Thyroid gland (tissue), 4 donors: ENCODE measurements at regions not wholly inside any gene's neighbourhood (a gene's known extent, or its start where the extent isn't known, plus 50 kb on each side); places are given as distances from the start of the nearest gene placed in this dataset.

Experiments used
- DNase-seq, 2 donors: peaks; one replicate each; pipeline ENCODE4 v3.0.0-alpha.2; 2019
- H3K27ac ChIP-seq, 3 donors: fragments of 200-600 bp; sonication (generic); 1 replicate in 2 of 3; 2 replicates in 1 of 3; pipeline ENCODE4 v1.5.1; 2016 to 2019; ENCODE audit warnings: mild to moderate bottlenecking in 1 of 3, moderate library complexity in 1 of 3
- H3K27me3 ChIP-seq: fragments of 200-600 bp; sonication (generic); one replicate; pipeline ENCODE4 v1.5.1; 2019
- H3K36me3 ChIP-seq, 2 donors: fragments of 200-600 bp; sonication (generic); one replicate each; pipeline ENCODE4 v1.5.1; 2016 to 2019
- H3K4me1 ChIP-seq, 2 donors: fragments of 200-600 bp; sonication (generic); one replicate each; pipeline ENCODE4 v1.5.1; 2017 to 2019
- H3K4me3 ChIP-seq, 3 donors: fragments of 200-600 bp; sonication (generic); replicated peaks in 1 of 3; 1 replicate in 2 of 3; 2 replicates in 1 of 3; pipeline ENCODE4 v1.5.1; 2016; ENCODE audit warnings: mild to moderate bottlenecking in 1 of 3
- H3K9me3 ChIP-seq: fragments of 200-600 bp; sonication (generic); one replicate; pipeline ENCODE4 v1.5.1; 2017
- POLR2A ChIP-seq, 2 donors: fragments of 450-650 bp; IDR thresholded peaks; one replicate each; pipeline ENCODE4 v1.6.1; 2017; ENCODE audit warnings: antibody characterized with exemption in 2 of 2, mild to moderate bottlenecking in 2 of 2, moderate library complexity in 1 of 2
- WGBS, 2 donors: methylation state at CpG; one replicate each; pipeline ENCODE4 v1.1.5; 2017; 5-methylcytosine and 5-hydroxymethylcytosine counted together
- intact Hi-C: fragments of 100-400 bp; cut with DNase I; formaldehyde crosslinking; loops from one replicate; pipeline ENCODE4 v1.15.1; 2023
- TF ChIP-seq, protein P1 (sequence below), 6 experiments: fragments of 200-600 bp in 3 of 6; fragments of 450-650 bp in 3 of 6; sonication (generic) in 3 of 6; IDR thresholded peaks; one replicate each; pipeline ENCODE4 v1.5.1; 2016 to 2019; ENCODE audit warnings: antibody characterized with exemption in 6 of 6, mild to moderate bottlenecking in 2 of 6, inconsistent platforms in 1 of 6, moderate library complexity in 1 of 6

- intact Hi-C loops, result no loop called here
- DNase-seq, result no peak
- H3K27ac ChIP-seq, result no peak overlapping the region
These were observed 301.6 kb upstream of the DDX53 start for GRCh38 chrX:22698151-22698550.

DNA sequence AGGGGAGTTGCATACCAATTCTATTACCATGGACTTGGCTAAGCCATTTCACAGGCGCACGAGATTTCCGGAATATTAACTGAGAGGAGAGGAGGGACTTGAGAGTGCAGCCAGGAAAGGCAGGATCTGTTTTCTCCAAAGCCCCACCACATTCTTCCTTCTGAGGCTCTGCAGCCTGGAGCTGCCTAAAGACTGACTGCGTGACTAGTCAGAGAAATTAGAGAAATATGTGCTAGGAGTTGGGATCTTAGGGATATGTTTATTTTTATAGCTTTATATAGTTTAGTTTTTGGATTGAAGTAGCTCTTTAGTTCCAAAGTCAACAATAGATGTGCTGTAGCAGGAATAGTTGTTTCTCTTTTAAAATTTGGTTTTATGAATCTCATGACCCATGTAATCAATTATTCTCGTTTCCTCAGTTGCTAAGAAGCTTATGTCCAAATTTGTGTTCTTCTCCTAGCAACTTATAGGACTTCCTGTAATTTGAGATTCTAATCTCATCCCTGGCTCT is 300.1 kb upstream of the DDX53 start:
- Histone ChIP-seq H3K36me3 (no peaks in the 10 kb centered on the region), H3K4me3 (no peak overlapping the region), H3K27me3 (no peaks in the 10 kb centered on the region), H3K27ac (no peak overlapping the region), H3K4me1 (no peaks in the 10 kb centered on the region), H3K9me3 (no peaks in the 10 kb centered on the region)
- 50 to 56% methylated on average over 5 of the region's 5 CpGs for WGBS, 2 donors
- TF ChIP-seq, protein P1, sequence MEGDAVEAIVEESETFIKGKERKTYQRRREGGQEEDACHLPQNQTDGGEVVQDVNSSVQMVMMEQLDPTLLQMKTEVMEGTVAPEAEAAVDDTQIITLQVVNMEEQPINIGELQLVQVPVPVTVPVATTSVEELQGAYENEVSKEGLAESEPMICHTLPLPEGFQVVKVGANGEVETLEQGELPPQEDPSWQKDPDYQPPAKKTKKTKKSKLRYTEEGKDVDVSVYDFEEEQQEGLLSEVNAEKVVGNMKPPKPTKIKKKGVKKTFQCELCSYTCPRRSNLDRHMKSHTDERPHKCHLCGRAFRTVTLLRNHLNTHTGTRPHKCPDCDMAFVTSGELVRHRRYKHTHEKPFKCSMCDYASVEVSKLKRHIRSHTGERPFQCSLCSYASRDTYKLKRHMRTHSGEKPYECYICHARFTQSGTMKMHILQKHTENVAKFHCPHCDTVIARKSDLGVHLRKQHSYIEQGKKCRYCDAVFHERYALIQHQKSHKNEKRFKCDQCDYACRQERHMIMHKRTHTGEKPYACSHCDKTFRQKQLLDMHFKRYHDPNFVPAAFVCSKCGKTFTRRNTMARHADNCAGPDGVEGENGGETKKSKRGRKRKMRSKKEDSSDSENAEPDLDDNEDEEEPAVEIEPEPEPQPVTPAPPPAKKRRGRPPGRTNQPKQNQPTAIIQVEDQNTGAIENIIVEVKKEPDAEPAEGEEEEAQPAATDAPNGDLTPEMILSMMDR (IDR thresholded peaks at IDR 0.05), result no peak
- no peak for TF ChIP-seq POLR2A (IDR thresholded peaks at IDR 0.05)
- peak; percentile 7 to 9 for DNase-seq
- intact Hi-C loops, result no loop called here

More at GRCh38 chrX:22698151-22698550, 301.6 kb upstream of the DDX53 start:
- no peak overlapping the region for H3K4me3 ChIP-seq
- H3K4me1 ChIP-seq, result no peaks in the 10 kb centered on the region
- H3K36me3 ChIP-seq, result no peaks in the 10 kb centered on the region
- H3K9me3 ChIP-seq, result no peaks in the 10 kb centered on the region
- TF ChIP-seq, protein P1 (IDR thresholded peaks at IDR 0.05), result no peak
- no peak for TF ChIP-seq POLR2A (IDR thresholded peaks at IDR 0.05)
- no peaks in the 10 kb centered on the region for H3K27me3 ChIP-seq

GRCh38 chrX:22712942-22713341 is 286.8 kb upstream of the DDX53 start:
- no peak overlapping the region for H3K4me3 ChIP-seq
- WGBS, 2 donors, result 91 to 96% methylated on average over 5 of the region's 5 CpGs
- TF ChIP-seq, protein P1 (IDR thresholded peaks at IDR 0.05), result no peak
- no peak for TF ChIP-seq POLR2A (IDR thresholded peaks at IDR 0.05)
- H3K4me1 ChIP-seq, result no peaks in the 10 kb centered on the region
- H3K27ac ChIP-seq, result no peak overlapping the region
- no peaks in the 10 kb centered on the region for H3K9me3 ChIP-seq
- DNase-seq, result no peak
- no peaks in the 10 kb centered on the region for H3K36me3 ChIP-seq
- intact Hi-C loops, result no loop called here
- no peaks in the 10 kb centered on the region for H3K27me3 ChIP-seq

DNA sequence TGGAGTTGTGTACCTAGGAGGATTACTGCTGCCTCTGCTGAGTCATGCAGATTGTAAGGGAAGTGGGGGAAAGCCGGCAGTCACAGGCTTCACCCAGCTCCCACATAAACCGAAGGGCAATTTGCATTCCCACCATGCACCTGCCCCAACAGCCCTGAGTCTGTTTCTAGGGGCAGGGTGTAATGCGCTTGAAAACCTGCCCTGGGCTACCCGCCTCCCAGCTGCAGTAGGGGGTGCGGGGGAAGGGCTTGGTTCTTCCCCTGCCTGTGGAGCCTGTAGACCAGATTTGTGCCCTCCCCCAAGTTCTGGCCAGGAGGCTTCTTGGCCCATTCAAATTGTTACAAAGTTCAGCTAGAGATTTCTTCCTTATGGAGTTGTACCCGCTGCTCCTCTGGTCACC is 269.2 kb upstream of the DDX53 start:
- no peak for DNase-seq
- no peak overlapping the region for H3K27ac ChIP-seq
- TF ChIP-seq POLR2A (IDR thresholded peaks at IDR 0.05), result no peak
- TF ChIP-seq, protein P1 (IDR thresholded peaks at IDR 0.05), result no peak
- WGBS, 2 donors, result 83 to 100% methylated on average over 1 of the region's 6 CpGs
- intact Hi-C loops, result no loop called here
- H3K9me3 ChIP-seq, result no peaks in the 10 kb centered on the region
- H3K4me3 ChIP-seq, result no peak overlapping the region
- no peaks in the 10 kb centered on the region for H3K36me3 ChIP-seq
- H3K4me1 ChIP-seq, result no peaks in the 10 kb centered on the region
- no peaks in the 10 kb centered on the region for H3K27me3 ChIP-seq

DNA sequence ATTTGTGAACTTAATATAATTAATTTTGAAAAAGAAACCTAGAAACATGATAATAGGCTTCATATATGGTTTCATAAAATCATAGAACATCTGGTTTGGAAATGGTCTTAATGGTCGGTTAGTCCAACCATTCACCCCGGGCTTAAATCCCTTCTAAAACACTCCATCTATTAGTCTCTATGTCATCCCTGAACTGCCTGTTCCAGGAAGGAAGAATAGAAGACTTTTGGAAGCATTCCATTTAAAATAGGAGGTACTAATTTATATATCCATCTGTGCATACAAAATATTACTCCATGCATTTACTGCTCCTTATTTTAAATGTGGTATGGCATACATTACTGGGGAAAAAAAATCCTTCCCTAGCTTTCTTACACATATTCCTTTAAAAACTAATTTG is 262.2 kb upstream of the DDX53 start:
- TF ChIP-seq POLR2A (IDR thresholded peaks at IDR 0.05), result no peak
- TF ChIP-seq, protein P1 (IDR thresholded peaks at IDR 0.05), result no peak
- 84% methylated on average over 2 of the region's 2 CpGs for WGBS, 2 donors

More for the DNA sequence above, 262.2 kb upstream of the DDX53 start:
- intact Hi-C loops, result no loop called here
- no peaks in the 10 kb centered on the region for H3K36me3 ChIP-seq
- no peaks in the 10 kb centered on the region for H3K4me1 ChIP-seq
- no peaks in the 10 kb centered on the region for H3K27me3 ChIP-seq
- no peak overlapping the region for H3K27ac ChIP-seq
- no peak overlapping the region for H3K4me3 ChIP-seq
- no peaks in the 10 kb centered on the region for H3K9me3 ChIP-seq
- no peak for DNase-seq
